HG03066 (cell line): ENCODE measurements at regions not wholly inside any gene's neighbourhood (a gene's known extent, or its start where the extent isn't known, plus 50 kb on each side); places are given as distances from the start of the nearest gene placed in this dataset.

Source experiments
- ATAC-seq: cut with Tn5 transposase; IDR thresholded peaks from one replicate; pipeline ENCODE4 v1.9.1; 2021; ENCODE audit warnings: low read depth; ENCODE audit not compliant: unreplicated experiment

DNA sequence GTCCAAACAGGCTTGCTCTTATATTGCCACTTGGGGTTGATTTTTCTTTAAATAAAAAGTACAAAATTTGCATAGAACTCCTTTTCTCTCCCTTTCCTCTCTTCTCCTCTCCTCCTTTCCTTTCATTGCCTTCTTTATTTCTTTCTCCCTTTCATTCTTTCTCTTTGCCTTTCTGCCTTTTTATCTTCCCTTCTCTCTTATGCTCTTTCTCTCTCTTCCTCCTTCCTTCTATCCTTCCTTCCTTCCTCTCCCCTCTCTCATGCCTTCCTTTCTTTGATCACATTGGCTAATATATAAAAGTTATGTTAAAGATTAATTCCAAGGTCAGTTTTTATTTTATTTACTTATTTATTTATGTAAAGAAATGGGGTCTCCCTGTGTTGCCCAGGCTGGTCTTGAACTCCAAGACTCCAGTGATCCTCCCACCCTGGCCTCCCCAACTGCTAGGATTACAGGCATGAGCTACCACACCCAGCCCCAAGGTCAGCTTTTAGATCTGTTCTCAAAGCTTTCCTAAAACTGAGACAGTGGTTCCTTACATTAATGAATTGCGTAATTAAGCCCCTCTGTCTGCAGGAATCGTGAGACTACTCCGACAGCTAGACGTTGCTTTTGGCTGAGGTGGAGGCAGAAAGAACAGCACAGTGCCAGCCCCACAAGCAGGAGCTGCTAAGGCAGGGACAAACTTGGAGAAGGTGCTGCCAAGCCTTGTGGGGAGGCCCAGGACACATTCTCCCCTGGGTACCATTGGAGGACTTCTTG is 361.9 kb downstream of the SIPA1L2 start:
- ATAC-seq = no peak

DNA sequence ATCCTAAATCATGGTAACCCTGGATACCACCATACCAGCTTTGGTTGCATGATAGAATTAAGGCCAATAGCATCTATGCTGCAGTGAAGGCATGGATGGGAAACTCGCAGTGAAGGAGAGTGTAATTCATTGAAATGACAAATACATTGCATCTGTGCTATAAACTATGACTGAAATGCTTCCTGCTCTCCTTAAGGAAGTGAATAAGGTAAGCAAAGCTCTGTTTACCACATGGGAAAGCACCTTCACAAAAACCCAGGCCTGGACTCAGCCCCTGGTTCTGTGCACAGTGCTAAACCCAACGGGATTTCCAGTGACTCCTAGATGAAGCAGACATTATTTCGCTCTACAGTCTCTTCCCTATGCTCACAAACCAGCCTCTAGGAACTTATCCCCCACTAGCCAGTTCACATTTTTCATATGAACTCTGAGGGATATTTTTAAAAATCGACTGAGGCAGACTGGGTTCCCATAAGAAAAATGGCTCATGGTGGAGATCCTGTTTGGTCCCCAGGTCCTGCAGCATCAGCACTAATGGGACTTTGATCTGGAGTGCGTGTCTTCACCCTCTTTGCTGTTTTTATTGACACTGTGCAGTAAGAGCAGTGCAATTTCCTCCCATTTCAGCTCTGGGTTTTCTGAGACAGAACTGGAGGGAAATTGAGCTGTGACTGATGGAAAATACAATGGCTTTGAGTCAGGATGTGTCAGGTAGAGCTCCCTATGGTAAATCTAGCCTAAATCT is 362.7 kb downstream of the SIPA1L2 start:
- no peak for ATAC-seq

DNA sequence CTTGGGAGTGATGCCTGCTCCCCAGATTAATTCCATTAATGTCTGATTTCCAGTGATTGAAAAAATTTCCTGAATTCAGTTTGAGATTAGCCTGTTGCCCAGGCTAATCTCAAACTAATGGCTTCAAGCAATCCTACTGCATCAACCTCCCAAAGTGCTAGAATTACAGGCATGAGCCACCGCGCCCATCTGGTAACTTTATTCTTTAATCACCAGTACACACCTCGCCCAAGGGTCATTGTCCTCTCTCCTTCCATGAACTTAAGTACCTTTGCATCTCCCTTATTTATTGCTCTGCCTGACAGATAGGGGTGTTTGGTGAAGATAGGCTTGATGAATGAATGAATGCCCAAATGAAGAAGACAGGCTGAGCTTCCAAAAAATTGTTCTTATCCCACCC is 366.5 kb downstream of the SIPA1L2 start:
- no peak for ATAC-seq

DNA sequence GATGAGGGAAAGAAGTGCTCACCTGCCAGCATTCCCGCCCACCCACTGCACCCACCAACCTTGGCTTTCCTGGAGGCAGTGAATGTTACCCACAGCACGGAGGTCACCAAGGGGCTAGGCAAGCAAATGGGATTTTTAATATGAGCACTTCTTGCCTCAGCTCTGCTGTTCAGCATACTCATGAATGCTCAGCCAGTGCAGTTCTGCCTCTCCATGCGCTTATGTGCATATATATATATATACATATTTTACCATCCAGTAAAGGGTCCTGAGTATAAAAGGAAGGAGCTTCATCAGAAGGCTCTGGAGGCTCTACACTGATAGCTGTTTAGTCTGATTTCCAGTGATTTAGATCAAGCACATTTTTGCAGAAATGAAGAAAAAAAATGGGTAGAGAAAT is 366.9 kb downstream of the SIPA1L2 start:
- ATAC-seq = no peak

DNA sequence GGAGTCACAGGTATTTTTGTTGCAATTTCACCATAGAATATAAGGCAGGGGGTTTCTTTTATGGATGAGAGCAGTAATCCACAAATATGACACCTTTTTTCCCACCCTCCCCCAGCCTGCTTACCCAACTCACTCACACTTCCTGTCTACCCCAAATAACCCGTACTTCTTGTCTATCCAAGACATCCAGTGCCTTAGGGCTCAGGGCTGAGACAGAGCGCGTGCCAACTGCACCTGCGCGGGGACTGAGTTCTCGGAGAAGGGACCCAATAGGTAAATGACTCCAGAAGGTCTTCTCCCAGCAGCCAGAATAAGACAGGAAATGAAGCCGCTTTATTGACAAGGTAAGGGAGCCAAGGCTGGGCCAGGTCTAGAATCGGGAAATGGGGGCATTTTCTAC is 369.1 kb downstream of the SIPA1L2 start:
- no peak for ATAC-seq

DNA sequence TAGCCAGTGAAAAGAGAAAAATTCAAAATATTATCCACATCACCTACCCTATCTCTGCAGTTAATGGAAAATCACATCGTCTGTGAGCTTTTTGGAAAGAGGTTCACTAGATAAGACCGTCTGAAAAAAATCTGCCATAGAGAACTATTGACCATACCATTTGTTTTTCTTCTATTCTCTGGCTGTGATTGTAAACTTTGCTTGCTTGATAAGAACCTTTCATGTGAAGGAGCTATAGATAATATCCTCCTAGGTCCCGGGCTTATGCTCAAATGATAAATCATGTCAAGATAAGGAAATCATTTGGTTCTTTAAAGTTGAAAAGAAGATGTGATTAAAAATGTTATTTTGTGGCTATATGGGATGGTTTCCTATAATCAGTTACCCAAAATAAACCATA is 369.9 kb downstream of the SIPA1L2 start:
- no peak for ATAC-seq

DNA sequence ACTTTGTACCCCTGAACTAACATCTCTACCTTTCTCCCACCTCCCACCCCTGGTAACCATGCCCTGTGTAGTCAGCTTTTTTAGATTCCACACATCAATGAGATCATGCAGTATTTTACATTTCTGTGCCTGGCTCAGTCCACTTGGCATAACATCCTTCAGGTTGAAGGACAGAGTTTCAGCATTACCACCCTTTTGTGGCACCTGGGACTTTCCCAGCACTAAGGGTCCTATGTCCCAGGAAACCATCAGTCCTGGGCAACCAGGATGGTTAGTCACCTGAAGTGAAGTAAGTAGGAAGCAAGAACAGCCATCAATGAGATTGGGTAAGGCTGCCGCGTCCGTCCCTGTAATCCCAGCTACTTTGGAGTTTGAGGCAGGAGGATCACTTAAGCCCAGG is 370.6 kb downstream of the SIPA1L2 start:
- no peak for ATAC-seq

DNA sequence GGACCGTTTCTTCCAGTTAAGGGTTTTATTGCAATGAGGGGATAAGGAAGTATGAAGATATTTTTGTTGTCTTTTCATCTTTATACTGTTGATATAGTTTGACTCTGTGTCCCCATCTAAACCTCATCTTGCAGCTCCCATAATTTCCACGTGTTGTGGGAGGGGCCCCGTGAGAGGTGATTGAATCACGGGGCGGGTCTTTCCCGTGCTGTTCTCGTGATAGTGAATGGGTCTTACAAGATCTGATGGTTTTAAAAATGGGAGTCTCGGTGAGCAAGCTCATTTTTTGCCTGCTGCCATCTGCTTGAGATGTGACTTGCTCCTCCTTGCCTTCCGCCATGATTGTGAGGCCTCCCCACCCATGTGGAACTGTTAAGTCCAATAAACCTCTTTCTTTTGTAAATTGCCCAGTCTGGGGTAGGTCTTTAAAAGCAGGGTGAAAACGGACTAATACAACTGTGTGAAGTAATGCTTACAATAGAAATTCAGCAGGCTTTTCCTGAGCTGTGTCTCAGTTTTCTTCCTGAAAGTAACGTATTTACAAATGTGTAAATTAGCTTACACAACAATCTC is 377.3 kb downstream of the SIPA1L2 start:
- no peak for ATAC-seq

DNA sequence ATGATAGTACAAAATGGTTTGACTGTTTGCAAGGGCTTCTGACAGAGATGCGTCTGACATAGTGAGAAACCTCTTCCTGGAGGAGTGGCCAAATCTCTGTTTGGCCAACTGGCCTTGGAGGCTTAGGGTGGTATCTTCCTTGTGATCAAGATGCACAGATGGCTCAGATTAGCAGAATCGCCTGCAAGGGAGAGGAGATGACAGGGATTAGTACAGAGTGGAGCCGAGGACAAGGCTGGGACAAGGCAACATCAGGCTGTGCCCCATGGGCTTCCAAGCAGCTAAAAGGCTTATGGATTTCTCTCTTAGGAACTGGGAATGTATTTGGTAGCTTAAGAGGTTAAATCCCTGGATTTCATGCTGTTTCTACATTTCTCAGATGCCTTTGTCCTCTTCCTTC is 379.1 kb downstream of the SIPA1L2 start:
- no peak for ATAC-seq

DNA sequence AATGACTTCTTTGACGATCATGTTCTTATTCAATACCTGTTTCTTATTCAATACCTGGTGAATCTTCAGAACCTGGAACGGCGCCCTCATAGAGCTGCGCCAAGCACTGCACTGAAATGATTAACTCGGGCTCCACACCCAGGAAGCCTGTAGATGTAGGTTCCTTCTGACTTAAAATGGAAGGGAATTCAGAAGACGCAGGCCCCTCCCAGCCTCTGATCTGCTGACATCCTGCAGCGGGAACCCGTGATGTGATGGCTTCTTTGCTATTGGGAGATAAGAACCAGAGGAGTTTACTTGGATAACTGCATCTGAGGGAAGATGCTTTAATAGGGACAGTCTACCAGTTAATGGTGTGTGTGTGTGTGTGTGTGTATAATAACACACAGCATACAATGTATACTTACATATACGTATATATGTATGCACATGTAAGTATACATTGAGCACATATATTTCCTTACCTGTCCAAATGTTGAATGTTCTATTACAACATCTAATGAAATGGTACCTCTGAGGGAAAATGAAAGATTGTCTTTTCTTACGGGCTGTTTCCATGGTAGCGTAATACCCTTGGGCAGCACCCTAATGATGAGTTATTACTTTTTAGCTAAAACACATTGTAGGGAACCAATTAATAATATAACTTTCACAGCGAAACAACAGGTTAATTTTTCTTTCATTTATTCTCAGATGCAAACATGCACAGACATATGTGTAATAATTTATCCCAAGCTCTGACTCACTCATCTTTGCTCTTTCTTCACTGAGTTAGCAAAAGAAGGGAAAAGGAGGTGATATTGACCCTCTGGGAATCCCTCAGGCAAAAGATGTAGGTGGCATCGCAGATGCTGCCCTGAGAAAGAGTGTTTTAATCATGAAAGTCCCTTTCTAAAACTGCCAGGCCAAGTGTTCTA is 379.8 kb downstream of the SIPA1L2 start:
- ATAC-seq = no peak

DNA sequence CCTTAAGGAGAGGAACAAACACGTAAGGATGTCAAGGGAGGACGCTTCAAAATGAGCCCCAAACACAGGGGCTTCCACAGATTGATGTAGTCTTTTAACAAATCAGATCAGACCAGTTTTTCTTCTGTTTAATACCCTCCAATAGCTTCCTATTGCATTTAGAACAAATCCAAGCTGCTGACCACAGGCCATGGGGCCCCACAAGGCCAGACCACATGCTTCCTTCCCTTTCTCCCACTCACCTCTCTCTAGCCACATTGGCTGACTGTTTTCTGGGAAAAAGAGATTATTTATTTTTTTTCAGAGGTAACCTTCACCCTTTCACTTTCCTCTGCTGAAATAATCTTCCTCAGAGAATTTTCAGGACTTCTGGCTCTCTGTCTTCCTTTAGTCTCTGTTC is 380.6 kb downstream of the SIPA1L2 start:
- ATAC-seq = no peak

DNA sequence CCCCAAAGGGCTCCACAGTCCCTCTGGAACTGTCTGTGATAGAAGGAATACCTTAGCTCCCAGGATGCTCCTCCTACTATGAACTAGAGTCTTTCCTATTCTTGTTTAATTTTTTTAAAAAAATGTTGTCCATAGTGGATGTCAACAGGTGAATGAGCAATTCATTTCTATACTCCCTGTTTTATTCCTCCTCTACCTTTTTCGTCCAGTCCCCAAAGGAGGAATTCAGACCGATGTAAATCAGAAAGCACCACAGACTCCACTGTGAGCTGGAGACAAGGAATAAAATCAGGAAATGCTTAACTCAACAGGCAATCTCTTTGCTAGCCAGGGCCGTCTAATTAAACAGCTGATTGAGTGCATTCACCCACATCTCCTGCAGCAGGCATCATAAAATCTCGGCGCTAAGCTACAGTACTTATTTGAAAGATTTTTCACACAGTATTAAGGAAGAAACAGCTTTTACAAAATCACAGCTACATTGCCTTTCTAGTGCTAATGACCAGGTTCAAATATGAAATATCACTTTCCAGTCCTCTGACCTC is 381.6 kb downstream of the SIPA1L2 start:
- no peak for ATAC-seq

DNA sequence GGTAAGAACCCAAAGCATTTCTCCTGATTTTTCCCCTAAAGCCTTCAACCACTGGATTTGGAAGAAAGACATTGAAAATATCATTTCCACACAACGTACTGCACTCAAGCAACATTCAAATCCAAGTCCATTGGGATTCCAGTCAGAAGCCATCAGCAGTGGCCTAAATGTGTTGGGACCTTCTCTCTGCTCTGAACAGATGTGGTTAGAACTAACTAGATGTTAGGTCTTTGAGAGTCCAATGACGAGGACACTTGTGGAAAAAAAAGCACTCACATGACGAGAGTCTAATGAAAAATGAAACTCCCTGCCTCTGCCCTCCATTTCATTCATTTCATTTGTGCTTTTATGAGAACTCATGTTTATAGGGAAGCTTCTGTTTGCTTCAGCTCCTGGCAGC is 382.3 kb downstream of the SIPA1L2 start:
- no peak for ATAC-seq

DNA sequence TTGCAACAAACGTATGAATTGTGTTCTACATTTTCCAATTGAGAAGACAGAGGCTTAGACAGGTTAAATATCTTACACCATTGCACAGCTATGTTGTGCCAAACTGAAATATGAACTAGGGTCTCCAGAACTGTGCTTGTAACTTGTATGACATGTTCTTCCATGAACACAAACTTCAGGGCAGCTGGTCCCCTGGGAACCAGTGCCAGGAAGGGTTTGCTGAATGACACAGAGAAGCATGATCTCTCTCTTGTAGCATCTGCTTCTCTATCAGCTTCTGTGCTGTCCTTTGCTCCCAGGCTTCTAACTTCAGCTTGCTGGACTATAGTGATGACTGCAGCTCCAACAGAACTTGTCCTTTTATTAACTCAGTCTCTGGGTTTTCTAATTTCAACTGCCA is 385.5 kb downstream of the SIPA1L2 start:
- ATAC-seq = no peak

DNA sequence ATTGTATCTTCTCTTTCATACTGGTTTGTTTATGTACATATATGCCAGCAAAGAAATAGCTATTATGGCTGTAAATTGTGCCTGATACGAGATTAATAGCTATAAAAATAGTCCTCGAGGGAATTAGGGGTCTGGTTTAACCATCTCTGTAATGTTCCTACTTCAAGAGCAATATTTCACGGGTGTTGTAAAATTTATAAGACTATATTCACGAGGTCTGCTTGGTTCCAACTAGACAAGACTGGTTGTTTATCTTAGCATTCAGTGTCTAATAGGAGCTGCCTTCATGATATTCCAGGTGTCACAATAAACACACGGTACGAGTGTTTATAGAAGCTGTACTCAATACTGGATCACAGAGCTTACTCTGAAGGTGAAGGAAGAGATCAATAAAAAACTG is 389.9 kb downstream of the SIPA1L2 start:
- no peak for ATAC-seq

DNA sequence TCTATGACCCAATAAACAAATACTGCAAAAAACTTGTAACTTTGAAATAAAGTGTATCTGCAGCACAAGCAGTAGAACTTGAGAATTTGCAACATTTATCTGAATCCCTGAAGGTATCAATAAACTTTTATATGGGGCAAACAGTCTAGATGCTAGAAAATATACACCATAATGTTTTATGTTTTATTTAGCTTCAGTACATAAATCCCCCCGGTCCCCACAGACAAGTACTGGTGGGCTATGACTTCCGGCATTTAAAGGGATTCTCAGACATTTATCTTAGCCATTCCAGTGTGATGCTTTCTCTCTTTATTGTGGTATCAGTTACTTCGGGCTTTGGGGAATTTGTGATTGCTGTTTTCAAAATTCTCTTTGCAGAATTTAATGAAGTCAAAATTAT is 390.4 kb downstream of the SIPA1L2 start:
- no peak for ATAC-seq

DNA sequence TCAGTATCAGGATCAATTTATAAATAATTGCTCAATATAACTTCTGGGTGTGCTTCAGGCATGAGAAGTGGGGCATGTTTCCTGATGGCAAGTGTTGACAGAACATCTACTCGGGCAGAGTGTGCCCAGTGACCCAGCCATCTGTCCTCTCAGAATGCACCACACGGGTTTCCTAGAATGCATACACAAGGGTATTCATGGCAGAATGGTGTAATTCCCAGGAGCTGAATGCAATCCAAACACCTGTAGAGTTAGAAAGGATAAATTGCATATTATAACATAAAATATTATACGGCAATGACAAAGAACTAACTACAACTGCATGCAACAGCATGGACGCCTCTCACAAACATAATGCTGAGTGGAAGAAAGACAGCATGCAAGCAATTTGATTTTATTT is 391.9 kb downstream of the SIPA1L2 start:
- ATAC-seq = no peak

DNA sequence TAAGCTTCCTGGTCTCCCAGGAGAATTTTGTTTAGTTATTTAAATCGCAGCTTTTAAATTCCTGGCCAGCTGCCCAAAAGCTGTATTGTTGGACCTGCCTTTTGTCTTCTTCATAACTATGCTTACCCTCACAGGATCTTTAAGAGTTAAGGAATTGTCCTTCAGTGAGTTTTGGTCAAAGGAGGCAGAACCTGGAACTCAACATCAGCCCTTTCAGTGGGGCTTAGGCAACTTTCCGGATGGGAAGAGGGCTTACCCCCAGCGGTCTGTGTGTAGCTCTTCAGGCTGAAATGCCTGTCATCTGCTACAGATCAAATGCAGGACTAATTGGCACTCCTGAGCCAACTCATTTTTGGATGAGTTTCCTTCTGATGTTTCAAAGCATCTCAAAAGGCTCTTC is 402.6 kb downstream of the SIPA1L2 start:
- ATAC-seq = no peak

DNA sequence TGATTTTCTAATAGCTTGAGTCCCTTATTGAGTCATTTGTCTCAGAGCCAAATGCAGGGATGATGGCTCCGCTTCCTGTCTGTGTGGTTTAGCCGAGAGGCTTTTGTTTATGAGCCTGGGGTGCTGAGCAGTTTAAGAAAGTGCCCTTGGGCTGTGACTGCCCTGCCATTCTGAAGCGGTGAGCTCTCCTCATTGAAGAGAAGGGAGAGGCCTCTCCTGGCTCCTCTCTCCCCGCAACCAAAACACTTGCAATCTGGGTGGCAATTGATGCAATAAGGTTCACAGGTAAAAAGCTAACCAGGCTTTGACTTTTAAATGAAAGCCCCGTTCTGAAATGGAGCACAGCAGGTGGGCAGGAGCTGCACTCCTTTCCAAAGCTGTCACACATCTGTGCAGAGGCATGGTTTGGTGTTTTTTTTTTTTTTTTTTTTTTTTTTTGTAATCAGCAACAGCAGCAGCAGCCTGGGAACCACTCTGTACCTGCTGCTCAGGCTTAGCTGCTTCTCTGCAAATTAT is 403.7 kb downstream of the SIPA1L2 start:
- no peak for ATAC-seq

DNA sequence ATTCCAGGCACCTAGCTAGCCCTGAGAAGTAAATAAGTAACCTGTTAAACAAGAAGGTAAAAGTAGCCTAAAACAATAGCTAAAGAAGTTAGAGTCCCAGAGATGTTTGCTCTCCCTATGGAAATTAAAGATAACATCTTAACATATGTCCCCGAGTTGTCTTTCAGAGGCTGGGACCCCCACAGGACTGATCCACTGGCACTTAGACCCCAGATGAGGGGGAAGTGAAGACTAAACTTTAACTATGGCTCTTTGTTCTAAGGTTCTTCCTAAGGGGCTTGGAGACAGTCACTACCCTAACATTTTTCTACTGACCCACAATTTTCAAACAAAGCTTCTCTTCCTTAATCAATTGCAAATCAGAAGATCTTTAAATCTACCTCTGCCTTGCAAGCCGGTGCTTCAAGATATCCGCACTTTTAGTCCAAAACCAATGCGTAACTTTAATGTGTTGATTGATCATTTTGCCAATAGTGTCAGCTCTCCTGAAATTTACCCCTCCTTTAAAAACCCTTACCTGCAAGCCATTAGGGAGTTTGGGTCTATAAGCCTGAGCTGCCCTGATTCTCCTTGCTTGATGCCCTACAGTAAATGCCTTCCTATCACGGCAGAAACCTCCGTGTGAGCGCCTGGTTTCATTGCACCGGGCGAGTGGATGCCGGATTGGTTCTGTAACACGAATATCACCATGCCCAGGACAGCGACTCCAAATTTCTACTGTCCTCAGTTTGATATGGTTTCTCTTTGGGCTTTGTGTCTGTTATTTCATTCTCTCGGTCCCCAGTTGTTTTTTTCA is 404.4 kb downstream of the SIPA1L2 start:
- ATAC-seq = no peak
